HCT116 (cell line): ENCODE measurements at regions not wholly inside any gene's neighbourhood (a gene's known extent, or its start where the extent isn't known, plus 50 kb on each side); places are given as distances from the start of the nearest gene placed in this dataset.

Experiments
- ATAC-seq: fragments of 200-7000 bp; cut with Tn5 transposase; 2 replicates; pipeline ENCODE4 v1.9.1; 2020; ENCODE audit warnings: mild to moderate bottlenecking, moderate library complexity
- BruUV-seq: library from RNA; stranded (reverse); fragments of 400-500 nt; replicated peaks from 2 replicates; lab custom pipeline; 2021; lab: Mats Ljungman, UMichigan
- CTCF ChIA-PET: fragments of 300-600 bp; sonication (Branson Sonifier 250); formaldehyde crosslinking; loops from one replicate; lab custom pipeline; 2021; ENCODE audit warnings: antibody characterized with exemption; lab: Charles Lee
- POLR2A ChIA-PET: fragments of 300-600, 350-600 bp; sonication (Branson Sonifier 250); formaldehyde crosslinking; loops from one replicate; lab custom pipeline; 2021; ENCODE audit warnings: antibody characterized with exemption; lab: Charles Lee
- RAD21 ChIA-PET, 2 experiments: fragments of 300-600 bp; sonication (Branson Sonifier 250); formaldehyde crosslinking; loops; one replicate each; lab custom pipeline; 2023; ENCODE audit warnings: low total read pairs in 2 of 2; ENCODE audit not compliant: uncharacterized antibody in 2 of 2, unreplicated experiment in 2 of 2, low non-redundant PET in 1 of 2; lab: Charles Lee
- DNase-seq: peaks from one replicate; pipeline ENCODE4 v3.0.0-alpha.2; 2010; ENCODE audit warnings: low read depth, low spot score
- H2AFZ ChIP-seq: fragments of 200-600 bp; shearing (Covaris generic), sonication (generic); 2 replicates; pipeline ENCODE4 v1.6.1; 2017; ENCODE audit warnings: low read depth, mixed run types, mixed read lengths, antibody characterized with exemption, low read length; ENCODE audit not compliant: poor library complexity, severe bottlenecking
- H3K27ac ChIP-seq: 2 replicates; pipeline ENCODE4 v1.5.1; 2012; ENCODE audit warnings: low read depth, low read length
- H3K27me3 ChIP-seq: fragments of 200-600 bp; sonication (generic); 2 replicates; pipeline ENCODE4 v1.6.1; 2016; ENCODE audit warnings: mixed run types, low read length, mixed read lengths; ENCODE audit not compliant: insufficient read depth
- H3K36me3 ChIP-seq, 2 experiments: fragments of 200-500 bp in 1 of 2; fragments of 200-600 bp in 1 of 2; sonication (Bioruptor generic) in 1 of 2; sonication (generic) in 1 of 2; 2 replicates each; pipeline versions ENCODE4 v1.5.1 to v1.6.1; 2014 to 2016; ENCODE audit warnings: low read length in 2 of 2, inconsistent platforms in 1 of 2, mixed read lengths in 1 of 2, mixed run types in 1 of 2; ENCODE audit not compliant: insufficient read depth in 2 of 2, control insufficient read depth in 1 of 2
- H3K4me1 ChIP-seq, 2 experiments: fragments of 200-600 bp in 1 of 2; sonication (generic) in 1 of 2; 2 replicates each; pipeline versions ENCODE4 v1.5.1 to v1.6.1; 2012 to 2017; ENCODE audit warnings: low read length in 2 of 2, inconsistent platforms in 1 of 2, mild to moderate bottlenecking in 1 of 2, mixed read lengths in 1 of 2, mixed run types in 1 of 2, moderate library complexity in 1 of 2; ENCODE audit not compliant: insufficient read depth in 2 of 2, control insufficient read depth in 1 of 2
- H3K4me2 ChIP-seq: fragments of 200-600 bp; sonication (generic); 2 replicates; pipeline ENCODE4 v1.6.1; 2017; ENCODE audit warnings: mixed run types, low read length, mixed read lengths
- H3K4me3 ChIP-seq, 2 experiments: fragments of 200-600 bp in 1 of 2; sonication (generic) in 1 of 2; replicated peaks in 1 of 2; 2 replicates each; pipeline ENCODE4 v1.5.1; 2011 to 2016; ENCODE audit warnings: low read length in 2 of 2, control low read depth in 1 of 2, low read depth in 1 of 2, mild to moderate bottlenecking in 1 of 2, mixed read lengths in 1 of 2, mixed run types in 1 of 2
- H3K79me2 ChIP-seq: fragments of 200-600 bp; sonication (generic); 2 replicates; pipeline ENCODE4 v1.6.1; 2017; ENCODE audit warnings: mild to moderate bottlenecking, mixed run types, low read length, moderate library complexity, mixed read lengths; ENCODE audit not compliant: insufficient read depth
- H3K9ac ChIP-seq: fragments of 200-600 bp; sonication (generic); 2 replicates; pipeline ENCODE4 v1.6.1; 2016; ENCODE audit warnings: low read length, mixed read lengths
- H3K9me2 ChIP-seq: fragments of 200-600 bp; sonication (generic), shearing (Covaris generic); 2 replicates; pipeline ENCODE4 v1.6.1; 2017; ENCODE audit warnings: mixed run types, mild to moderate bottlenecking, moderate library complexity; ENCODE audit not compliant: insufficient read depth
- H3K9me3 ChIP-seq, 2 experiments: fragments of 200-500 bp in 1 of 2; fragments of 200-600 bp in 1 of 2; sonication (Bioruptor generic) in 1 of 2; sonication (generic) in 1 of 2; 2 replicates each; pipeline ENCODE4 v1.6.1; 2014 to 2017; ENCODE audit warnings: low read length in 2 of 2, mixed read lengths in 2 of 2, inconsistent platforms in 1 of 2, low read depth in 1 of 2, mild to moderate bottlenecking in 1 of 2, mixed run types in 1 of 2, moderate library complexity in 1 of 2; ENCODE audit not compliant: control insufficient read depth in 1 of 2, insufficient read depth in 1 of 2
- H4K20me1 ChIP-seq: fragments of 200-600 bp; sonication (generic), shearing (Covaris generic); 2 replicates; pipeline ENCODE4 v1.6.1; 2017; ENCODE audit warnings: mixed run types, mild to moderate bottlenecking, moderate library complexity; ENCODE audit not compliant: insufficient read depth
- ATF3 ChIP-seq: IDR thresholded peaks from 2 replicates; pipeline ENCODE4 v1.6.1; 2012
- CBX3 ChIP-seq: IDR thresholded peaks from 2 replicates; pipeline ENCODE4 v1.6.1; 2012; ENCODE audit warnings: low read depth
- CTCF ChIP-seq, 3 experiments: fragments of 200-600 bp in 1 of 3; sonication (generic) in 1 of 3; IDR thresholded peaks in 2 of 3; conservative IDR thresholded peaks in 1 of 3; 2 replicates each; pipeline ENCODE4 v1.5.1; 2012 to 2017; ENCODE audit warnings: low read depth in 2 of 3, low read length in 2 of 3, antibody characterized with exemption in 1 of 3, borderline replicate concordance in 1 of 3, control low read depth in 1 of 3, mild to moderate bottlenecking in 1 of 3, mixed read lengths in 1 of 3, mixed run types in 1 of 3, moderate library complexity in 1 of 3; ENCODE audit not compliant: insufficient read depth in 1 of 3
- EGR1 ChIP-seq: IDR thresholded peaks from 2 replicates; pipeline ENCODE4 v1.6.1; 2012; ENCODE audit warnings: low read depth
- ELF1 ChIP-seq: IDR thresholded peaks from 2 replicates; pipeline ENCODE4 v1.6.1; 2012; ENCODE audit warnings: low read depth, borderline replicate concordance
- EZH2phosphoT487 ChIP-seq: fragments of 200-600 bp; IDR thresholded peaks from 2 replicates; pipeline ENCODE4 v1.6.1; 2018; ENCODE audit warnings: antibody characterized with exemption, borderline replicate concordance
- FOSL1 ChIP-seq: IDR thresholded peaks from 2 replicates; pipeline ENCODE4 v1.6.1; 2012; ENCODE audit warnings: low read depth
- POLR2A ChIP-seq: IDR thresholded peaks from 2 replicates; pipeline ENCODE4 v1.7.0; 2011; ENCODE audit warnings: borderline replicate concordance; ENCODE audit not compliant: insufficient read depth, insufficient read length; ENCODE audit errors: extremely low read depth
- RAD21 ChIP-seq: IDR thresholded peaks from 2 replicates; pipeline ENCODE4 v1.6.1; 2012; ENCODE audit warnings: low read depth, mild to moderate bottlenecking
- SIN3A ChIP-seq: IDR thresholded peaks from 2 replicates; pipeline ENCODE4 v1.6.1; 2012; ENCODE audit warnings: low read depth
- SP1 ChIP-seq: IDR thresholded peaks from 2 replicates; pipeline ENCODE4 v1.6.1; 2012; ENCODE audit warnings: low read depth
- SRF ChIP-seq: IDR thresholded peaks from 2 replicates; pipeline ENCODE4 v1.6.1; 2012; ENCODE audit warnings: low read depth
- TCF7L2 ChIP-seq: IDR thresholded peaks from 2 replicates; pipeline ENCODE4 v1.7.0; 2011; ENCODE audit warnings: borderline replicate concordance, inconsistent platforms; ENCODE audit not compliant: insufficient read depth, insufficient read length; ENCODE audit errors: extremely low read depth
- YY1 ChIP-seq: IDR thresholded peaks from 2 replicates; pipeline ENCODE4 v1.6.1; 2011; ENCODE audit warnings: low read length, low read depth, moderate library complexity, mild to moderate bottlenecking; ENCODE audit not compliant: insufficient replicate concordance; ENCODE audit errors: extremely low read depth
- ZNF274 ChIP-seq: fragments of 200-500 bp; sonication (Bioruptor generic); IDR thresholded peaks from 2 replicates; pipeline ENCODE4 v1.6.1; 2014; ENCODE audit warnings: mild to moderate bottlenecking, low read depth, low read length, inconsistent platforms
- intact Hi-C: fragments of 100-400 bp; cut with micrococcal nuclease; formaldehyde crosslinking; loops from 2 replicates; pipeline ENCODE4 v1.10.0; 2022
- TF ChIP-seq, protein P1 (sequence below): IDR thresholded peaks from 2 replicates; pipeline ENCODE4 v1.6.1; 2011; ENCODE audit warnings: mild to moderate bottlenecking, low read length, moderate library complexity; ENCODE audit not compliant: insufficient replicate concordance; ENCODE audit errors: extremely low read depth

GRCh38 chr9:24608599-24608998 is 62.9 kb upstream of the IZUMO3 start:
- no peak overlapping the region for H3K4me2 ChIP-seq
- no peak overlapping the region for H2AFZ ChIP-seq
- H3K79me2 ChIP-seq = no peaks in the 10 kb centered on the region
- ChIA-PET POLR2A (no interaction called here), CTCF (no interaction called here), RAD21 (no interaction called here)
- no peaks in the 10 kb centered on the region for H4K20me1 ChIP-seq
- intact Hi-C loops = no loop called here
- H3K9me2 ChIP-seq = no peaks in the 10 kb centered on the region
- BruUV-seq = no TSS peak
- peaks cover 0 to 23% of the 10 kb centered on the region in 2 experiments; a peak in 2 of 4 replicates for H3K9me3 ChIP-seq
- H3K36me3 ChIP-seq = no peaks in the 10 kb centered on the region
- no peak for DNase-seq
- H3K4me1 ChIP-seq = no peaks in the 10 kb centered on the region
- H3K27ac ChIP-seq = no peak overlapping the region
- H3K27me3 ChIP-seq = no peaks in the 10 kb centered on the region
- TF ChIP-seq CTCF (IDR thresholded peaks at IDR 0.05 in 2 of 3, conservative IDR thresholded peaks at IDR 0.05 in 1 of 3; ENCODE audit: borderline replicate concordance in 1 of 3, insufficient read depth in 1 of 3, low read depth in 2 of 3, low read length in 2 of 3) (no peak), TCF7L2 (no peak), ELF1 (no peak), EGR1 (no peak), ZNF274 (no peak), YY1 (no peak), EZH2phosphoT487 (no peak), FOSL1 (no peak), RAD21 (no peak), SRF (no peak), SIN3A (no peak), POLR2A (no peak), CBX3 (no peak), SP1 (no peak), ATF3 (no peak)
- TF ChIP-seq, protein P1, sequence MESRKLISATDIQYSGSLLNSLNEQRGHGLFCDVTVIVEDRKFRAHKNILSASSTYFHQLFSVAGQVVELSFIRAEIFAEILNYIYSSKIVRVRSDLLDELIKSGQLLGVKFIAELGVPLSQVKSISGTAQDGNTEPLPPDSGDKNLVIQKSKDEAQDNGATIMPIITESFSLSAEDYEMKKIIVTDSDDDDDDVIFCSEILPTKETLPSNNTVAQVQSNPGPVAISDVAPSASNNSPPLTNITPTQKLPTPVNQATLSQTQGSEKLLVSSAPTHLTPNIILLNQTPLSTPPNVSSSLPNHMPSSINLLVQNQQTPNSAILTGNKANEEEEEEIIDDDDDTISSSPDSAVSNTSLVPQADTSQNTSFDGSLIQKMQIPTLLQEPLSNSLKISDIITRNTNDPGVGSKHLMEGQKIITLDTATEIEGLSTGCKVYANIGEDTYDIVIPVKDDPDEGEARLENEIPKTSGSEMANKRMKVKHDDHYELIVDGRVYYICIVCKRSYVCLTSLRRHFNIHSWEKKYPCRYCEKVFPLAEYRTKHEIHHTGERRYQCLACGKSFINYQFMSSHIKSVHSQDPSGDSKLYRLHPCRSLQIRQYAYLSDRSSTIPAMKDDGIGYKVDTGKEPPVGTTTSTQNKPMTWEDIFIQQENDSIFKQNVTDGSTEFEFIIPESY = no peak
- ATAC-seq = no peak
- no peak overlapping the region for H3K4me3 ChIP-seq
- H3K9ac ChIP-seq = no peak overlapping the region
